HepG2 (cell line): ENCODE measurements at regions not wholly inside any gene's neighbourhood (a gene's known extent, or its start where the extent isn't known, plus 50 kb on each side); places are given as distances from the start of the nearest gene placed in this dataset.

Source experiments
- HNRNPUL1 ChIP-seq: fragments of 200-400 bp; formaldehyde crosslinking; IDR thresholded peaks from 2 replicates; pipeline ENCODE4 v1.6.1; 2017; ENCODE audit warnings: low read depth, mild to moderate bottlenecking, low read length, moderate library complexity
- MTF1 ChIP-seq: sonication (generic); formaldehyde crosslinking; IDR thresholded peaks from 2 replicates; pipeline ENCODE4 v1.5.0; 2020; ENCODE audit warnings: missing genetic modification reagents
- TF ChIP-seq, protein P1 (sequence below): sonication (generic); formaldehyde crosslinking; IDR thresholded peaks from 2 replicates; pipeline ENCODE4 v1.5.1; 2020; ENCODE audit warnings: mild to moderate bottlenecking, missing genetic modification reagents, borderline replicate concordance

DNA sequence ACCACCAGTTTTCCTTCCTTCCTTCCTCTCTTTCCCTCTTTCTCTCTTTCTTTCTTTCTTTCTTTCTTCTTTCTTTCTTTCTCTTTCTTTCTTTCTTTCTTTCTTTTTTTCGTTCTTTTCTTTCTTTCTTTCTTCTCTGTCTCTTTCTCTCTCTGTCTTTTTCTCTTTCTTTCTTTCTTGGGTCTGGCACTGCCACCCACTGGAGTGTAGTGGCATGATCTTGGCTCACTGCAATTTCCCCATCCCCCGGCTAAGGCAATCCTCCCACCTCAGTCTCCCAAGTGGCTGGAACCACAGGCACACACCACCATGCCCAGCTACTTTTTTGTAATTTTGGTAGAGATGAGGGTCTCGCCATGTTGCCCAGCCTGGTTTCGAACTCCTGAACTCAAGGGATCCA lies 51.6 kb upstream of the NHS start (continued):
- TF ChIP-seq, protein P1, sequence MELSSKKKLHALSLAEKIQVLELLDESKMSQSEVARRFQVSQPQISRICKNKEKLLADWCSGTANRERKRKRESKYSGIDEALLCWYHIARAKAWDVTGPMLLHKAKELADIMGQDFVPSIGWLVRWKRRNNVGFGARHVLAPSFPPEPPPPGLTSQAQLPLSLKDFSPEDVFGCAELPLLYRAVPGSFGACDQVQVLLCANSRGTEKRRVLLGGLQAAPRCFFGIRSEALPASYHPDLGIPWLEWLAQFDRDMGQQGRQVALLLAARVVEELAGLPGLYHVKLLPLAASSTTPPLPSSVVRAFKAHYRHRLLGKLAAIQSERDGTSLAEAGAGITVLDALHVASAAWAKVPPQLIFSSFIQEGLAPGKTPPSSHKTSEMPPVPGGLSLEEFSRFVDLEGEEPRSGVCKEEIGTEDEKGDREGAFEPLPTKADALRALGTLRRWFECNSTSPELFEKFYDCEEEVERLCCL (CRISPR knock-in tag), result no peak
- TF ChIP-seq MTF1 (no peak), HNRNPUL1 (no peak)
